WTC11 (cell line): ENCODE measurements at regions not wholly inside any gene's neighbourhood (a gene's known extent, or its start where the extent isn't known, plus 50 kb on each side); places are given as distances from the start of the nearest gene placed in this dataset.

ENCODE experiments used
- CBFB ChIP-seq: sonication (generic); formaldehyde crosslinking; IDR thresholded peaks from 2 replicates; pipeline ENCODE4 v1.8.1; 2022; ENCODE audit warnings: mild to moderate bottlenecking, low read depth, missing genetic modification reagents
- CREB1 ChIP-seq: sonication (generic); formaldehyde crosslinking; IDR thresholded peaks from 2 replicates; pipeline ENCODE4 v1.8.0; 2023; ENCODE audit warnings: mild to moderate bottlenecking, missing genetic modification reagents
- CTCF ChIP-seq: fragments of 200-600 bp; IDR thresholded peaks from 2 replicates; pipeline ENCODE4 v1.8.0; 2022; ENCODE audit warnings: antibody characterized with exemption
- E2F1 ChIP-seq: sonication (generic); formaldehyde crosslinking; IDR thresholded peaks from 2 replicates; pipeline ENCODE4 v1.8.0; 2022; ENCODE audit warnings: mild to moderate bottlenecking, missing genetic modification reagents
- GABPB1 ChIP-seq: sonication (generic); formaldehyde crosslinking; IDR thresholded peaks from 2 replicates; pipeline ENCODE4 v1.8.1; 2023; ENCODE audit warnings: mild to moderate bottlenecking, missing genetic modification reagents
- JUN ChIP-seq: sonication (generic); formaldehyde crosslinking; IDR thresholded peaks from 2 replicates; pipeline ENCODE4 v1.8.0; 2023; ENCODE audit warnings: mild to moderate bottlenecking, missing genetic modification reagents
- MLX ChIP-seq: sonication (generic); formaldehyde crosslinking; IDR thresholded peaks from 2 replicates; pipeline ENCODE4 v1.8.1; 2023; ENCODE audit warnings: mild to moderate bottlenecking, missing genetic modification reagents, moderate library complexity
- NFYB ChIP-seq: sonication (generic); formaldehyde crosslinking; conservative IDR thresholded peaks from 2 replicates; pipeline ENCODE4 v1.8.0; 2022; ENCODE audit warnings: low read depth, missing genetic modification reagents
- NR3C1 ChIP-seq: sonication (generic); formaldehyde crosslinking; conservative IDR thresholded peaks from 2 replicates; pipeline ENCODE4 v1.8.1; 2023; ENCODE audit warnings: low read depth, mild to moderate bottlenecking, missing genetic modification reagents
- PREB ChIP-seq: sonication (generic); formaldehyde crosslinking; IDR thresholded peaks from 2 replicates; pipeline ENCODE4 v1.8.1; 2022; ENCODE audit warnings: mild to moderate bottlenecking, missing genetic modification reagents, moderate library complexity, borderline replicate concordance
- SP1 ChIP-seq: sonication (generic); formaldehyde crosslinking; conservative IDR thresholded peaks from 2 replicates; pipeline ENCODE4 v1.8.1; 2022; ENCODE audit warnings: missing genetic modification reagents
- TCF7 ChIP-seq: sonication (generic); formaldehyde crosslinking; IDR thresholded peaks from 2 replicates; pipeline ENCODE4 v1.8.0; 2022; ENCODE audit warnings: mild to moderate bottlenecking, low read depth, missing genetic modification reagents, moderate library complexity
- USF2 ChIP-seq: sonication (generic); formaldehyde crosslinking; IDR thresholded peaks from 2 replicates; pipeline ENCODE4 v1.8.1; 2023; ENCODE audit warnings: mild to moderate bottlenecking, missing genetic modification reagents, moderate library complexity
- ZNF121 ChIP-seq: sonication (generic); formaldehyde crosslinking; IDR thresholded peaks from 2 replicates; pipeline ENCODE4 v1.8.0; 2023; ENCODE audit warnings: missing genetic modification reagents

GRCh38 chr16:13553453-13553985 lies 366.4 kb upstream of the ERCC4 start:
- no peak for TF ChIP-seq CTCF
- TF ChIP-seq ZNF121 (CRISPR knock-in tag) = no peak
- TF ChIP-seq PREB (CRISPR knock-in tag) = no peak
- TF ChIP-seq TCF7 (CRISPR knock-in tag) = no peak
- TF ChIP-seq NR3C1 (CRISPR knock-in tag) = no peak
- TF ChIP-seq USF2 (CRISPR knock-in tag) = no peak
- TF ChIP-seq E2F1 (CRISPR knock-in tag) = no peak
- TF ChIP-seq CBFB (CRISPR knock-in tag) = no peak
- TF ChIP-seq JUN = no peak
- TF ChIP-seq GABPB1 = no peak
- TF ChIP-seq CREB1 (CRISPR knock-in tag) = no peak
- no peak for TF ChIP-seq NFYB (CRISPR knock-in tag)
- no peak for TF ChIP-seq SP1 (CRISPR knock-in tag)
- no peak for TF ChIP-seq MLX
